GM19351 (cell line): ENCODE measurements at regions not wholly inside any gene's neighbourhood (a gene's known extent, or its start where the extent isn't known, plus 50 kb on each side); places are given as distances from the start of the nearest gene placed in this dataset.

Source experiments
- ATAC-seq: cut with Tn5 transposase; IDR thresholded peaks from one replicate; pipeline ENCODE4 v1.9.1; 2021; ENCODE audit warnings: mild to moderate bottlenecking, moderate library complexity; ENCODE audit not compliant: unreplicated experiment

DNA sequence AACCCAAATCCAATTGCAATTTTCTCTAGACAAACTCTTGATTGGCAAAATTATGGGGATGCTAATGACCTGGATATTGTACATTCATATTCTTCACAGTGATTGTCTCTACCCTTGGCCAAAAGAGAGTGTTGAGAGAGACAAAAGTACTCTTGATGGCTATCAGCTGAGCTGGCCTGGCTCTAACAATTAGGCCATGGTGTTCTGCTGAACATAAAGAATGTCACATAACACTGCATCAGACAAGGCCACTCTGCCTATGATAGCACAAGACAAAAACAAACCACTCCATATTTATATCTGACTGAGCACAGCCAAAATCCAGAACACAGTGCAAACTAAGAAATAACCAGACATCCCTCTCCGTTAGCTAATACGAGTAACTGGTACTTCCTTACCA is 101.7 kb downstream of the ADAMTS1 start:
- ATAC-seq: no peak

DNA sequence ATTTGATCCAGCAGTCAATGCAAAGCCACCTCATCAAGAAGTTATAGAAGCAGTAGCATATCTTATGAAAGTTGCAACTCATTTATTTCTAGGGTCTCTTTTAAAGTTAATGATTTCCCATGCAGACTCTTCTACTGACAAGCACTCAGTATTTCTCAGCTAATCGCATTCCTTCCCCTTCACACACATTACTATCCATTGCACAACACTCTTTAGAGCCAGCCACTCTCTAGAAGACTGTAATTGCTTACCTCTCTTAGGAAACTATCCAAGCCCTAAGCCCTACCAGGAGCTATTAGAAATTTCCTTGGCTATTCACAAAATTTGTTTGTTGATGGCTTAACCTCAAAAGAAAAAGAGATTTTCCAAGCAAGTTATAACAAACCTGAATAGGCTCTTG is 106.0 kb downstream of the ADAMTS1 start:
- ATAC-seq: no peak

DNA sequence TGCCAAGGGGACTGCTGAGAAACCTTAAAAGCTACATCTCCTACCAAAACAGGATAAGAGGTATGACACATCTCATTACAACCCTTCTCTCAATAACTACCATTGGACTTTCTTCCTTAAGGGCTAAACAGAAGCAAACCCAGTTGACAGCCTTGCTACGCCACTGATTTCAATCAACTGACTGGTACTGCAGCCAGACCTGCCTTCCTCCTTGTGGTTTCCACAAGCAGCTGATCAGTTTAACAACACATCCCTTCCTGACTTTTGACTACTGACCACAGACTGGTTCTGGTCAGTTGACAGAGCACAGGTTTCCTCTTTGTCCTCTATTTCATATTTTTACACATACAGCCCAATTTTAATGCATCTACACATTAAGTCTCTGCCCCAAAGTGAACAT is 108.8 kb downstream of the ADAMTS1 start:
- no peak for ATAC-seq

DNA sequence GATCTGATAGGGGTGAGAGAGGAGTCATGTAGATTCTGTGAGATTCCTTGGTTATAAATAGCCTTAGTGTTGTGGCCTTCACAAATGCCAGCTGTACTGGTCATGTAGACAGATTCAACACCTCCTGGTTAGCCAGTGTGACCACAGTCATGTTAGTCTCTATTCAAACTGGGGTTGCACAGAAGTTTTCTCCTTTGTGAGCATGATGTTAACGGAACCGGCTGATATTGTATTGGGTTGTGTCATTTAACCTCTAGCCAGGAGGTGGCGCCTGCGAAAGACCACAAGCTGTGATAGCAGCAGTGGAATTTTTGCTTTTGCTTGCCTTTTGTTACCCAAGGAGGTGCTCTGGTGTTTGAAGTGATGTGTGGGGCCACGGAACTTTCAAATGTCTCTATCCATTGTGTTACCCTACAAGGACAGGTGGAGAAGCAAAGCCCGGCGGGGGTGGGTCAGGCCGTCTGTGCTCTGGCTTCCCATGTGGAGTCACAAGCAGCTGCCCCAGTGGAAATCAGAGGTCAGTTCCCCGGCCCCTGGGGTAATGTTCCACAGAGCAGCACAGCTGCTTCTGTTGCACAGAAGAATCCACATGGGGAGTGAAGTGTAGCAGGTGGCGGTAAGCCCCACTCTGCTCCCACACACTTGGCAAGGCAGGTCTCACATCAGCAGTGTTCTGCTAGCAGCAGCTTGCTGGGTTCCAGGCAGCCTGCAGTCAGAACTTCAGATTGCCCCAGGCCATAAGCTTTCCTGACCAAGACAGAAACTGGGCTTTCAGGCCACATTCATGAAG is 112.6 kb downstream of the ADAMTS1 start:
- ATAC-seq: no peak

DNA sequence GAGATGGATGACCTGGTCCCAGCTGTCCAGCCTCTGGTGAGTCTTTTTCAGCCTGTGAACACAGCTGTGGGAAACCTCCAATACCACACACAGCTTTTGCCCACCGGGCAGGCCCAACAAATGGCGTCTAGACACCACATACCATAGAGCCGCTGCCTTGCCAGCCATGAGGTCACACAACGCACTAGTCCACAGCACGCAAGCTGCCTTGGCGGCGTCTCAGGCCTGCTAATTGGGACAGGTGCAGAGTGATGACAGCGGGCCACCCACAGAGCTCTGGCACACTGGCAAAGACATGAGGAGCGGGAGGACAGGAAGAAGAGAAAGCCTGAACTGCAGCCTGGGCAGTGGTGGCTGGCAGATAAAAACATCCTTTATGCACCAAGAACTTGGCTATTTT is 125.5 kb downstream of the ADAMTS1 start:
- ATAC-seq: no peak

DNA sequence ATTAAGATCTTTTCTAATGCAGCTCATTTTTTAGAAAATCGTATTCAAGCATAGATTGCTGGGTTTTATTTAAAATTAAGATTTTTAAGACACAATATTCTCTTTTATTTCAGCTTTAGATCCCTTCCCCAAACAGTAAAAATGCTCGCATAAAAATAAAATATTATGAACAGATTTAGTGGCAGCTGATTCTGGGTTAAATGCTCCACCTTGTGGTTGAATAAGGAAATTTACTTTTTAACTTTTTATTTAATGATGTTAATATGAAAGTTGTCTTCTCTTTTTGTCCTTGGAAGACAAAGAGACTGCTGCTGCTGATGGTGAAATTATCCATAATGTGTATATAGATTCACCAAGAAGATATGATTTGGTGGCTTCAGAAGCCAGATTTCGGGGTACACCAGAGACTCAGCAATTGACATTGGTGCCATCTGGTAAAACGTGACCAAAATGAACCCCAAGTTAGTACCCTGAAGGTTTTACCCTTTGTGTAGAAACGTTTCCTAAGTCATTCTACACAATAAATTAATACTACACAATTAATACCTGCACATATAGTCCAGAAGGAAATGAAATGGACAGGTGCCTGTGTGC is 128.0 kb downstream of the ADAMTS1 start:
- no peak for ATAC-seq

DNA sequence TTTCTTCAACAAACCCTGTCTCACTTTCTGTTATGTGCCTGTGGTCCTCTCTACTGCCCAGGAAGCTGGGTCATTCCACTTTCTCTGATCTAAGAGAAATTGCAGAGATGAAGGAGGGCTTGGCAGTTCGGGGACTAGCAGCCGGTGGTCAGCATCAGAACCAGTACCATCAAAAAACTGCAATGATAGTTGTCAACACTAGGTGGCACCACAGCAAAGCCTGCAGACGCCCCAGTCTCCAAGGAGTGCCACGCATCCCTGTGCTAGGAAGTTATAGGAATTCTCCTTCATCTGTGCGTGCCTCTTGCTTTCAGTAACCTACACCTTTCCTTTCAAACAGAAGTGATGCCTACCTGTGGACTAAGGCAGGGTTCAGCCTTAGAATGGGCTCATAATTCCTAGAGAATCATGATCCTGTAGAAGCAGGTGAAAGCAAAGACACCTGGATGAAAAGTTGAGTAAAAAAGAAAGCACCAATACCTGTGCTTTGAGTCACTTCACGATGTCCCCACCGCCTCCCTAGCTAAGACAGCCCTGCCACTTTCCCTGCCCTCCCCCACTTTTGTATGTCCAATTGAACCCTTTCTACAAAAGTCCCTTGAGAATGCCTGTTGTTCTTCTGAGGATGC is 129.2 kb downstream of the ADAMTS1 start:
- ATAC-seq: peak; percentile 65

DNA sequence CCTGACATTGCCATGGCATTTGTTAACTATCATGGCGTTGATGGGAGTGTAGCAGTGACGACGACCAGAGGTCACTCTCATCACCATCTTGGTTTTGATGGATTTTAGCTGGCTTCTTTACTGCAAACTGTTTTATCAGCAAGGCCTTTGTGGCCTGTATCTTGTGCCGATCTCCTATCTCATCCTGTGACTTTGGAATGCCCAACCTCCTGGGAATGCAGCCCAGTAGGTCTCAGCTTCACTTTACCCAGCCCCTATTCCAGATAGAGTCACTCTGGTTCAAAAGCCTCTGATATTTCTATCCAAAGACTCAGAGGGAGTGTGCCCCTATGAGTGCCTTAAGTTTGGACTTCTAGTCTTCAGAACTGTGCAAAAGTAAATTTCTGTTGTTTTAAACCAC is 130.1 kb downstream of the ADAMTS1 start:
- no peak for ATAC-seq

DNA sequence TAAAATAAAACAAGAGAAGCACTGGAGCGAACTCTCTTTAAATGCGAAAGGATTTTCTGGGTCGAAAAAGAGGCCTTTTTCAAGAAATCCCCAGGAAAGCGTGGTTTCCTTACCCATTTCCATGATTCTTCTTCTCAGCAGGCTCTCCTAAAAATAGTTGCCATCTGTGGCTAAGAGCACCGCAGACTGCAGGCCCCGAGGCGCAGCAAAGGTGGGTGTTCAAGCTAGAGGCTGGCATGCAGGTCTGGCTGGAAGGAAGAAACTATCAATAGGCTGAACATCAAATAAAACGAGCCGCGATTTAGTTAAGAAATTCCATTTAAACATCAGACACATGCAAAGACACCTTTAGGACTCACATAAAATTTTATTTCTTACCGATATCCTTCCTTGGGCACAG is 135.1 kb downstream of the ADAMTS1 start:
- no peak for ATAC-seq

DNA sequence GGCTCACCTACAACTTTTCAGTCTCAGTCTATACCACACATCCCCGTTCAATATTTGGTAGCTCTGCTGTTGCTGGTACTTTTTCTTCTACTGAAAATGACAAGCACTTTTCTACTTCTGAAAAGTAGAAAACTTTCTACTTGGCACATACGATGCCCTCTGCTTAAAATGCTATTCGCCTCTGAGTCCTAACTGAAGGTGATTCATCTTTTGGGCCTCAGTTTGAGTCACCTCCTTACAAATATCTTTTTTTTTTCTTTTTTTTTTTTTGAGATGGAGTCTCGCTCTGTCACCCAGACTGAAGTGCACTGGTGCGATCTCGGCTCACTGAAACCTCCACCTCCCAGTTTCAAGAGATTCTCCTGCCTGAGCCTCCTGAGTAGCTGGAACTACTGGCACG is 136.0 kb upstream of the CYYR1 start:
- no peak for ATAC-seq

DNA sequence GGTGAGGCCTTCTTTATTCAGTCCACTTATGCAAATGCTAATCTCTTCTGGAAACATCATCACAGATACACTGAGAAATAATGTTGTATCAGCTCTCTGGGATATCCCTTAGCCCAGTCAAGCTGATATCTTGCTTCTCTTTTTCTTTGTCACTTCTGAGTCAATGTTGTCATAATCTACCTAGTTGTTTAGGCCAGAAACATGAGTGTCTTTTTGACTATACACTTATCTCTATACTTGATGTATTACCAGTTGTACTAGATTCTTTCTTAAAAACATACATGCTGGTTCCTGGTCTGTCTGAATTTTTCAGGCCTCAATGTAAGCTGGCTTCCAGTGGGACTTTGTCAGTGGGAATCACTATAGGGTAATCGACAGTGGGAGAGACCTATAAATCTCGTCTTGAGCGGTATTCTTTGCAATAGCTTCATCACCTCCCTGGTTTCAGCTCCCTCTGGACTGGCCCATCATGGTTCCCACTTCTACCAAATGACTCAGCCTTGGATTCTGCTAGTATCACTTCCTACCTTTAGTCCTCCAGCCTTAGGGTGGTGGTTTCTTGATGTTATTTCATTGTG is 135.2 kb upstream of the CYYR1 start:
- ATAC-seq: no peak

DNA sequence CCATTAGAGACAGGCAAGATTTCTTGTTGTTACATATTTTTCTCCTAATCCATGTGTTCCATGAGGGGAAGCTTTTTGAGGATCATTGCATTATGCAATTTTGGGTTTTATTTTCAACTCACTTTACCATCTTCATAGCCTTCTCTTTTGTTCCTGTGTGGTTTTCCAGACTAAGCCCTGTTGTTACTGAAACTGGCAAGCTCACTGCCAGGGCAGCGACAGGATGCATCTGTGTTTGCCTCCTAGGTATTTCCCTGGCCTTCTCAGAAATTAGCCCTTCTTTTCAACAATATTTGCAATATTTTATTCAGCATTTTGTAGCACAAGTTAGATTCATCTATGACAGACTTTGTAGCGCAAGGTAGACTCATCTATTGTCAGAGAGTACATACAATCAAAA is 134.2 kb upstream of the CYYR1 start:
- ATAC-seq: no peak

DNA sequence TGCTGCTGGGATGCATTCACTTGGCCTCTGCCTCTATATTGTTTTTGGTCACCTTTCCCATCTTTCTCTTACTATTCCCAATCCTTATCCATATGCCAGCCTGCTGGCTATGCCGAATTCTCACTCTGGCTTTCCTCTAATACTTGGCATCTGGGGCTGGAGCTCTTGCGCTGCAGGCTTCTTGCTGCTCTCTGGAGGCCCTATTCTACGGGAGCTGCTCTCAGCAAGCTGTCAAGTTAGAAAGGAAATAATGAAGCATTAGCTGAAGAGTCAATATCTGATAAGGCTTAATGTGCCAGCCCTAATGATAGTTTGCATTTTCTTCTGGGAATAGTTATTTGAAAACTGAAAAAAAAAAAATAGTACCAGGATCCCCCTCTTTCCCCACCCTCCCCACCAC is 125.3 kb upstream of the CYYR1 start:
- ATAC-seq: no peak

DNA sequence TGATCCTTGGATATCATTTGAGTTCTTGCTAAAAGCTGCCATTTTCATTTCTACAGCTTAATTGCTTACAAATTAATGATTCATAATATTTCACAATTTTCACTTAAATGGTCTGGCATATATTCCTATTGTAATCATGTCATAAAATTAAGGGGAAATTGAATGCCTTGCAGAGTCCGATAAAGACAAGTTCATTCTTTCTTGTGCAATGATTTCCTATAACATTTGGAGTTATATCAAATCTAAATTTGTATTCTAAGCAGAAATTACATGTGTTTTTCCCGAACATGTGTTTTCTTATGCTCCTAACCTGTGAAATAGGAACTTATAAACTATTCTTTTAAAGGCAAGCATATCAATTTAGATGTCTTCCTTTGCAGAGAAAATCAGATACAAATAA is 118.3 kb upstream of the CYYR1 start:
- no peak for ATAC-seq

DNA sequence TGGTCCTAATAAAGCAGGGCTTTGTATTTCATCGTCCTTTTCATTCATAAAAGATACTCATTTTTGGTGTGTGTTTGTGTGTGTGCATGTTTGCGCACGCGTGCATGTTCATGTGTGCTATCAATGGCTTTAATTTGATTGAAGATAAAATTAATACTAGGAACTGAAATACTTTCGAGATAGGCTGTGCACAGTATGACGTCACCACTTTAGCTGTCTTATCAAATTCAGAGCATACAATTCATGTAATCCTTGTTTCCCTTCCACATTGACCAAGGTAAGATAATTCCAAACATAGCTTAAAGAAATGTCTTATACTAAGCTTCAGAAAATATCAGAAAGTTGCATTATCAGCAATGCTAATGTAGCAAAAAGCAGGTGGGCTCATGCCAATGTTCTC is 113.6 kb upstream of the CYYR1 start:
- ATAC-seq: no peak

DNA sequence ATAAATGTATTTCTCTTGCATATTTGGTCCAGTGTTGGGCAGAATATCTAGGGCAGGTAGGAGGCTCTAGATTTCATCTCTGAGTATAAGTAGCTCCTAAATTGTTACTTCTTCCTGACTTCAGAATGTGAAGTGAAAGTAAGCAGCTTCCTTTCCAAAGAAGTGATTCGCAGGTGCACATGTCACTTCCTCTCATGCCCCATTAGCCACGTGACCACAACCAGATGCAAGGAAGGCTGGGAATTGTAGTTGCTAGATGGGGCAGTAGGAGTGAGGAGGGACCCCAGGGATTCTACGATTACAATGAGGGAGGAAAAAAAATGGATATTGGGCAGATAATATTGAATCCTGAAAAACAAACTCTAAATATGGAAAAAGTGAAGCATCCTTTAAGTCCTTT is 113.2 kb upstream of the CYYR1 start:
- ATAC-seq: no peak

DNA sequence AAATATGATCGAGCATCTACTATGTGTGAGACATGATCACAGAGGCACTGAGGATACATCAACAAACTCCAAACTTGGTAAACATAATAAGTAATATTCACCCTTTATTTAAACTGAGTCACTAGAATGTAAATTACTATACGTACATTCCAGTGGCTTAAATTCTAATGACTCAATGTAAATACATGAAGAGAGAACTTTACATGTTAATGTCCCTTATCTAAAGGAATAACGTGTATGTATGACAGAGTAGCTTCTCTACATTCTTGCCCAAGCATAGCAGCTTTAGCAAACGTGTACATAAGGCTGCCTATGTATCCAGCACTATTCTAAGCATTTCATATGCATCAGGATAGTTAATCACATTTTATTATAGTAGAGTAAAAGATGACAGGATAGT is 111.8 kb upstream of the CYYR1 start:
- ATAC-seq: no peak

DNA sequence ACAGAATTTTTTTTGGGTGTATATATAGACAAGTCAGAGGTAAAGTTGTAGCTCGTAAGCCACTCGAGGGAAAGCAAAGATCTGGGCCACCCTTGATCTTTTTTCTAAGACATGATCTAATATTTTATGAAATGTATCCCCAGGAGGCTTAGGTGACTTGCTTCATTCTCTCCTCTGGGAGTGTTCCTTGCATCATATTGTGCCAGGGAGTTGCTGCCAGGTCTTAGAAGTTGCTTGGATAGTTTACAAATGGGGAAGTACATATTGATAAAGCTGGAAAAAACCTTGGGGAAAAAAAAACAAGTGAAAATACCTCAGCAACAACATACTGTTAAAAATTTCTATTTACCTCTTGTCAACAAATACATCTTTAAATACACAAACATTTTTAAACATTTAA is 110.9 kb upstream of the CYYR1 start:
- ATAC-seq: no peak

DNA sequence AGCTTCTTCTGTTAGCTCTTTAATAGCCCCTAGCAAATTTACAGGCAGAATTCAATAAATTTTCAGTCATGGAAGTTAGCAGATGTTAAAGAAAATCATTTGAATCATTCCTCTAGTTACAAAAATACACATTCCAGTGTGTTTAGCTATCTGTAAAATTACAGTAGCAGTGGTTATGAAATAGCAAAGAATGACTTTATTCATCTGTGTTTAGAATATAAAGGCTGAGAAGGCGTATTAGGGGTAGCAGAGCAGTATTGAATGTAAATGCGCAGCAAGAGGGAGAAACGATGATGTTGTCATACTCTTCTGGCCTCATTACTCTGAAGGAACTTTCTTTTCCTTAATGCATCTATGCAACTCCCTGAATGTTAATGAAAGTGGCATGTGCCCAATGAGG is 106.2 kb upstream of the CYYR1 start:
- no peak for ATAC-seq

DNA sequence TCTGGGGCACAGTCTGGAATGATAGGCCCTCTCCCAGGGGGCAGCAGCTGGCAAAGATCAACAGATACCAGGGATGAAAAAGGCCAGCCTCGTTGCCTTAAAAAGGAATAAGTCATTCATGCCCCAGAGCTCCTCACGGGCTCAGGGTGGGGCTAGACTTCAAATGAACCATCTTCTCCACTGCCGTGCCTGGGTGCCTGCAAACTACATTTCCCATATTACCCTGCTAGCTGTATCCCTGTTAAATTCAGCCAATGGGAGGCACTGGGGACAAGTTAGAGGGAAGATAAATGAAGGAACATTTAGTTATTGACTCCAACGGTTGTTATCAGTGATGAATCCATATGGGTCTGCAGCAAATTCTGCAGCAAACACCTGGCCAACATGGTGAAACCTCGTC is 101.2 kb upstream of the CYYR1 start:
- no peak for ATAC-seq

DNA sequence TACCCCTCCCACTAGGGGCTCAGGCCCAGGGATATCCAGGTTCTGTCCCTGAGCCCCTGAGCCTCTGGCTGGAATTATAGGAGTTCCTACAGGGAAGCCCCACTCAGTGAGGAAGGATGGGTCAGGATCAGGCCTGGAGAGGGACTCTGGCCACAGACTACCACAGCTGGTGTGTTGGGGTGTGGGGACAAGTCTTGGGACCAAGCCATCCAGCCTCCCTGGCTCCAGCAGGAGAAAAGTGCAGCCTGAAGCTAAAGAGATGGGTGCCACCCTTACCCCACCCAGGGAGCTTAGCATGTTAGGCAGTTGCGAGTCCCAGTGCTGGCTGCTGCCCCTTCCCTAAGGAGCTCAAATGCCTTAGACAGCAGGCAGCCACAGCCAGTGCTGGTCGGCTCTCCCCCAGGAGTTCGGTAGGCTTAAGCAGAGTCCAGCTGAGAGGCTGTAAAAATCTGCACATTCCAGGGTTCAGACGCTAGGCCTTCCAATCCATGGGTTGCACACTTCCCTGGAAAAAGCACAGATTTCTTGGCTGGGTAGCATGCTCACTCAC is 96.2 kb upstream of the CYYR1 start:
- no peak for ATAC-seq

DNA sequence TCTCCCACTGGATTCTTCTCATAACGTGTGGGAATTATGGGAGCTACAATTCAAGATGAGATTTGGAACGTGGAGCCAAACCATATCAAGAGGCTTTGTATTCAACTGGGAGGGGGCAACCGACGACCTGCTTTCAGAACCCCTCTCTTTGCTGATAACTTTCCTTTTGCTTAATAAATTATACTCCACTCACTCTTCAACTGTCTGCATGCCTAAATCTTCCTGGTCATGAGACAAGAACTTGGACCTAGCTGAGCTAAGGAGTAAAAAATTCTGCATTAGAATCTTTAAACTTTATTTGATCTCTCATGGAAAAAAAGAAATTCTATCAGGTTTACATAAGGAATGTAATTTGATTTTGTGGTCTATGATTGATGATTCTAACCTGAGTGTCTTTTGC is 86.7 kb upstream of the CYYR1 start:
- no peak for ATAC-seq
